ENCODE measurements at regions not wholly inside any gene's neighbourhood (a gene's known extent, or its start where the extent isn't known, plus 50 kb on each side); places are given as distances from the start of the nearest gene placed in this dataset.

DNA sequence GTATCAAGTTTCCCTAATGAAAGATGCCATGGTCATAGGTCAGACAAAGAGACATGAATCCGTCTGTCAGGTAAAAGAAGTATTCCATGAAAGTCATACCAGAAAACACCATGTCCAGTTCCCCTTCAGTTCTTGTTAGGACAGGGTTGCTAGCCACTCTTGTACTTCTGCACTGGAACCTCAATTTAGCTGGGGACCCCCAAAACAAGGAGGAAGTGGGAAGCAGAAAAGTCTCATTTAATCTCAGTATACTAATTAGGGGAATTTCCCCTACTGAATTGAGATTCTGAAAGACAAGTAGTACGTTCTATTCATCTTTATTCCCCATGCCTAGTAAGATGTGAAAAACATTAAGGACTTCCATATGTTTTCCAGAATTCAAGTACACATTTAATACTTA lies 1289.9 kb upstream of the B3GALT2 start:
- DNase-seq (ENCODE audit: low spot score in 2 of 2): no peak
- Histone ChIP-seq H3K4me3 (no peak overlapping the region), H3K36me3 (no peaks in the 10 kb centered on the region), H3K4me1 (no peaks in the 10 kb centered on the region), H3K27ac (no peak overlapping the region), H3K27me3 (no peaks in the 10 kb centered on the region), H3K9me3 (no peaks in the 10 kb centered on the region)
- WGBS: 66% methylated on average over 2 of the region's 2 CpGs
- TF ChIP-seq POLR2A (IDR thresholded peaks at IDR 0.05) (no peak), EP300 (IDR thresholded peaks at IDR 0.05) (no peak), POLR2AphosphoS5 (IDR thresholded peaks at IDR 0.05) (no peak)
- TF ChIP-seq, protein P1, sequence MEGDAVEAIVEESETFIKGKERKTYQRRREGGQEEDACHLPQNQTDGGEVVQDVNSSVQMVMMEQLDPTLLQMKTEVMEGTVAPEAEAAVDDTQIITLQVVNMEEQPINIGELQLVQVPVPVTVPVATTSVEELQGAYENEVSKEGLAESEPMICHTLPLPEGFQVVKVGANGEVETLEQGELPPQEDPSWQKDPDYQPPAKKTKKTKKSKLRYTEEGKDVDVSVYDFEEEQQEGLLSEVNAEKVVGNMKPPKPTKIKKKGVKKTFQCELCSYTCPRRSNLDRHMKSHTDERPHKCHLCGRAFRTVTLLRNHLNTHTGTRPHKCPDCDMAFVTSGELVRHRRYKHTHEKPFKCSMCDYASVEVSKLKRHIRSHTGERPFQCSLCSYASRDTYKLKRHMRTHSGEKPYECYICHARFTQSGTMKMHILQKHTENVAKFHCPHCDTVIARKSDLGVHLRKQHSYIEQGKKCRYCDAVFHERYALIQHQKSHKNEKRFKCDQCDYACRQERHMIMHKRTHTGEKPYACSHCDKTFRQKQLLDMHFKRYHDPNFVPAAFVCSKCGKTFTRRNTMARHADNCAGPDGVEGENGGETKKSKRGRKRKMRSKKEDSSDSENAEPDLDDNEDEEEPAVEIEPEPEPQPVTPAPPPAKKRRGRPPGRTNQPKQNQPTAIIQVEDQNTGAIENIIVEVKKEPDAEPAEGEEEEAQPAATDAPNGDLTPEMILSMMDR (IDR thresholded peaks at IDR 0.05): no peak

DNA sequence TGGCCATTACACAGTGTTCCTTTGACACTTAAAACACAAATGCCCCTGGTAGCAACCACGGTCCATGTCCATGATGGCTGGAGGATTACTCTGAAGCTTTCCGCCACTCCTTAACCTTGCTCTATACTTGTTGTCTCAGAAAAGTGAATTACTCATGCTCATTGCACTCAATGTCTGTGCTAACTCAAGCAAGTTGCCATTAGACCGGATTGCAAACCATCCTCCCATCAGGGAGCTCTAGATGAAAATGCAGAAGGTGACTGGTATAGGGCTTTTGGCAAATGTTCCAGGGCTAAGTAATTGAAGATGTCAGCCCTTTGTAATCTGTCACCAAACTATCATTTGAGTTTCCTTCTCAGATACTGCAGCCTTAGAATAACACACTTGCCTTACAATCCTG lies 1288.3 kb upstream of the B3GALT2 start:
- Histone ChIP-seq H3K27ac (no peak overlapping the region), H3K36me3 (no peaks in the 10 kb centered on the region), H3K4me1 (no peaks in the 10 kb centered on the region), H3K4me3 (no peak overlapping the region), H3K9me3 (no peaks in the 10 kb centered on the region), H3K27me3 (no peaks in the 10 kb centered on the region)
- no peak for DNase-seq (ENCODE audit: low spot score in 2 of 2)
- no peak for TF ChIP-seq POLR2AphosphoS5 (IDR thresholded peaks at IDR 0.05)
- TF ChIP-seq POLR2A (IDR thresholded peaks at IDR 0.05): no peak
- TF ChIP-seq, protein P1 (IDR thresholded peaks at IDR 0.05): no peak
- TF ChIP-seq EP300 (IDR thresholded peaks at IDR 0.05): no peak
- 94% methylated on average over 3 of the region's 3 CpGs for WGBS

DNA sequence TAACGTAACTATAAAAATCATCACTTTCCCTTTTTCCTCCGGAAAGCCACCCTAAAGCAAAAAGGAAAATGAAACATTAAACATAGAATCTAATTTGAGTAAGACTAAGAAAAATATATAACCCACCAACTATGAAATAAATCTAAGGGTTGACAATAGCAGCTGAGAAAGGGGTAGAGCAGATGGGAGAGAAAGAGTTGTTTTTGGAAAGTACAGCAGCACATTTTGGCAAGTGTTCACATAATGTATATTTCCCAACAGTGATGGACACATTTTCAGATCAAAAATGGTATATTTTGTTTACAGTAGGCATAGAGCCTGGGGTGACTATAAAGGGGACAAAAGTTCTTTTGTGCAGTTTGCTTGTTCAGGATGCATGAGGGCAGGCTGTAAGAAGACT lies 1287.4 kb upstream of the B3GALT2 start:
- no peak overlapping the region for H3K4me3 ChIP-seq
- no peak overlapping the region for H3K27ac ChIP-seq
- no peak for TF ChIP-seq EP300 (IDR thresholded peaks at IDR 0.05)
- TF ChIP-seq, protein P1 (IDR thresholded peaks at IDR 0.05): no peak
- no peak for TF ChIP-seq POLR2A (IDR thresholded peaks at IDR 0.05)
- no peak for TF ChIP-seq POLR2AphosphoS5 (IDR thresholded peaks at IDR 0.05)
- no peaks in the 10 kb centered on the region for H3K36me3 ChIP-seq
- no peaks in the 10 kb centered on the region for H3K9me3 ChIP-seq
- WGBS: 72% methylated on average over 2 of the region's 2 CpGs
- no peaks in the 10 kb centered on the region for H3K27me3 ChIP-seq
- no peak for DNase-seq (ENCODE audit: low spot score in 2 of 2)
- no peaks in the 10 kb centered on the region for H3K4me1 ChIP-seq

DNA sequence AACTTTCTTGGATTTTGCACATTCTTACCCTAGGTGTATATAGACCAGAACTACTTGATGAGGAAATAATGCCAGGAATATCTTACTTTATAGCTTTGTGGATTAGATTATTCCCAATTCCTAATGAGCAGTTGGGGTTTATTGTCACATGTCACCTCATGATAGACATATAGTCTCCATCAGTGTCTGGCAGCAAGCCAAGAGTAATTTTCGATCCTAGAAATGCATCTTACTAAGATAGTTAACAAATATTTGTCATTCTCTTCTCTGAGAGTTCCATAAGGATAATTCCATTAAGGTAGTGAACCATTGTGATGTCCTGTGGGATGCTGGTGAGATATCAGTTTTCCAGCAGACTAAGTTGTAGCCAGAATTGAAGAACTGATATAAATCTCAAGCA lies 1282.9 kb upstream of the B3GALT2 start:
- no peak for DNase-seq (ENCODE audit: low spot score in 2 of 2)
- no peaks in the 10 kb centered on the region for H3K4me1 ChIP-seq
- H3K9me3 ChIP-seq: no peaks in the 10 kb centered on the region
- TF ChIP-seq POLR2AphosphoS5 (IDR thresholded peaks at IDR 0.05): no peak
- TF ChIP-seq POLR2A (IDR thresholded peaks at IDR 0.05): no peak
- TF ChIP-seq, protein P1 (IDR thresholded peaks at IDR 0.05): no peak
- TF ChIP-seq EP300 (IDR thresholded peaks at IDR 0.05): no peak
- no peak overlapping the region for H3K4me3 ChIP-seq
- no peaks in the 10 kb centered on the region for H3K36me3 ChIP-seq
- no peaks in the 10 kb centered on the region for H3K27me3 ChIP-seq
- WGBS: 48% methylated on average over 1 of the region's 1 CpG
- H3K27ac ChIP-seq: no peak overlapping the region

DNA sequence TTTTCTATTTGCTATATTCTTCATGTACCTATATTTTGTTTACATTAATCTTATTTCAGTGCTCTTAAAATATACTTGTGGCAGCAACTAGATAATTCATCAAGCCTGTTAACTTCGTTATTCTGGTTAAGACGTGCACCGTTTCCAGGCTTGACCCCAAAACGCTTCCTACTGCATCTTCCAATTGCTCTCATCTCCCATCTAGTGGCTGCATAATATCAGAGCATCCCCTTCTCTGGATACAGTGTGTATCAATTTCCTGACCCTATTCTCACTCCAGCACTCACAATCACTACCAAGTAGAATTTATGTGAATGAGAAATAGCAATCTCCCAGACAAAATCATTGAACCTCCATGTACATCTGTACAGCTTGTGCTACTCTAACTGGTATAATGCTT lies 1280.3 kb upstream of the B3GALT2 start:
- H3K9me3 ChIP-seq: no peaks in the 10 kb centered on the region
- H3K4me1 ChIP-seq: no peaks in the 10 kb centered on the region
- no peak overlapping the region for H3K4me3 ChIP-seq
- 44% methylated on average over 4 of the region's 4 CpGs for whole genome bisulfite sequencing
- H3K27ac ChIP-seq: no peak overlapping the region
- TF ChIP-seq POLR2AphosphoS5 (IDR thresholded peaks at IDR 0.05): no peak
- no peak for TF ChIP-seq POLR2A (IDR thresholded peaks at IDR 0.05)
- TF ChIP-seq, protein P1 (IDR thresholded peaks at IDR 0.05): no peak
- TF ChIP-seq EP300 (IDR thresholded peaks at IDR 0.05): no peak
- DNase-seq (ENCODE audit: low spot score in 2 of 2): no peak
- H3K27me3 ChIP-seq: no peaks in the 10 kb centered on the region
- H3K36me3 ChIP-seq: no peaks in the 10 kb centered on the region
